Esophagus muscularis mucosa (tissue), 4 donors: ENCODE measurements at regions not wholly inside any gene's neighbourhood (a gene's known extent, or its start where the extent isn't known, plus 50 kb on each side); places are given as distances from the start of the nearest gene placed in this dataset.

ENCODE experiments used
- DNase-seq: peaks from one replicate; pipeline ENCODE4 v3.0.0-alpha.2; 2017; ENCODE audit errors: extremely low spot score
- H3K27ac ChIP-seq, 4 donors: fragments of 200-600 bp; sonication (generic); replicated peaks in 1 of 4; 1 replicate in 3 of 4; 2 replicates in 1 of 4; pipeline ENCODE4 v1.5.1; 2016 to 2019; ENCODE audit warnings: mild to moderate bottlenecking in 1 of 4
- H3K27me3 ChIP-seq, 4 donors: fragments of 200-600 bp; sonication (generic); one replicate each; pipeline versions ENCODE4 v1.5.1 to v1.6.0; 2016 to 2019
- H3K36me3 ChIP-seq, 4 donors: fragments of 200-600 bp; sonication (generic); one replicate each; pipeline ENCODE4 v1.5.1; 2016 to 2019
- H3K4me1 ChIP-seq, 4 donors: fragments of 200-600 bp; sonication (generic); one replicate each; pipeline ENCODE4 v1.5.1; 2016 to 2019
- H3K4me3 ChIP-seq, 4 donors: fragments of 200-600 bp; sonication (generic); 1 replicate in 2 of 4; 2 replicates in 2 of 4; pipeline ENCODE4 v1.5.1; 2016 to 2019; ENCODE audit warnings: mild to moderate bottlenecking in 4 of 4, moderate library complexity in 1 of 4
- H3K9me3 ChIP-seq, 4 donors: fragments of 200-600 bp; sonication (generic); 1 replicate in 3 of 4; 2 replicates in 1 of 4; pipeline ENCODE4 v1.5.1; 2016 to 2019
- CTCF ChIP-seq, 3 experiments: fragments of 200-600 bp in 2 of 3; fragments of 450-650 bp in 1 of 3; sonication (generic) in 2 of 3; IDR thresholded peaks; one replicate each; pipeline ENCODE4 v1.5.1; 2017 to 2019; ENCODE audit warnings: antibody characterized with exemption in 3 of 3, mild to moderate bottlenecking in 2 of 3, moderate library complexity in 1 of 3
- EP300 ChIP-seq: sonication (generic); formaldehyde crosslinking; IDR thresholded peaks from one replicate; pipeline ENCODE4 v1.6.1; 2017; ENCODE audit warnings: antibody characterized with exemption
- POLR2A ChIP-seq: fragments of 450-650 bp; IDR thresholded peaks from one replicate; pipeline ENCODE4 v1.6.1; 2017; ENCODE audit warnings: antibody characterized with exemption, moderate library complexity, mild to moderate bottlenecking, low read depth
- POLR2AphosphoS5 ChIP-seq, 2 donors: sonication (generic); formaldehyde crosslinking; IDR thresholded peaks; one replicate each; pipeline ENCODE4 v1.6.1; 2017; ENCODE audit warnings: antibody characterized with exemption in 2 of 2
- WGBS: methylation state at CpG from one replicate; pipeline ENCODE4 v1.1.5; 2018; 5-methylcytosine and 5-hydroxymethylcytosine counted together
- intact Hi-C: fragments of 100-400 bp; cut with DNase I; formaldehyde crosslinking; loops from one replicate; pipeline ENCODE4 v1.15.1; 2023

- Histone ChIP-seq H3K9me3 (no peaks in the 10 kb centered on the region), H3K27ac (peak overlapping the region; percentile 94 to 99 (median 97)), H3K4me1 (peaks cover 38 to 67% (median 55%) of the 10 kb centered on the region in 4 donors), H3K27me3 (no peaks in the 10 kb centered on the region), H3K4me3 (peak overlapping the region; percentile 63 to 66 (median 65)), H3K36me3 (no peaks in the 10 kb centered on the region)
- 5% methylated on average over 3 of the region's 49 CpGs for WGBS
- peak; percentile 25 for TF ChIP-seq POLR2A
- peak; percentile 54 to 83 for TF ChIP-seq POLR2AphosphoS5 (IDR thresholded peaks at IDR 0.05)
- TF ChIP-seq CTCF (IDR thresholded peaks at IDR 0.05), result no peak
- DNase-seq, result peak; percentile 94
- intact Hi-C loops, result loop anchor here (10.0 kb wide), 1 partner anchor 222 kb away; no protein-coding TSS in a partner anchor
These were observed 95.5 kb upstream of the ZMIZ1 start for GRCh38 chr10:78972947-78973900.

- no peak for TF ChIP-seq EP300
- TF ChIP-seq POLR2AphosphoS5 (IDR thresholded peaks at IDR 0.05), result peak in 1 of 2 donors; percentile 48
- no peak for TF ChIP-seq POLR2A
- TF ChIP-seq CTCF (IDR thresholded peaks at IDR 0.05), result peak in 1 of 3 experiments; percentile 44
- no peaks in the 10 kb centered on the region for H3K27me3 ChIP-seq
- H3K4me1 ChIP-seq, result peaks cover 38 to 60% (median 49%) of the 10 kb centered on the region in 4 donors
- no peaks in the 10 kb centered on the region for H3K36me3 ChIP-seq
- peak overlapping the region; percentile 94 to 99 (median 97) for H3K27ac ChIP-seq
- WGBS, result 3% methylated on average over 15 of the region's 42 CpGs
- DNase-seq, result no peak
- intact Hi-C loops, result loop anchor here (2.0 to 10.0 kb wide), 2 partner anchors 93 to 221 kb away; no protein-coding TSS in a partner anchor
- H3K9me3 ChIP-seq, result no peaks in the 10 kb centered on the region
- H3K4me3 ChIP-seq, result peak overlapping the region; percentile 63 to 66 (median 65)
These were observed 94.7 kb upstream of the ZMIZ1 start for GRCh38 chr10:78973901-78974616.

- no peaks in the 10 kb centered on the region for H3K36me3 ChIP-seq
- intact Hi-C loops, result loop anchor here (2.0 to 10.0 kb wide), 2 partner anchors 92 to 220 kb away; no protein-coding TSS in a partner anchor
- no peaks in the 10 kb centered on the region for H3K9me3 ChIP-seq
- H3K27ac ChIP-seq, result peak overlapping the region; percentile 94 to 99 (median 97)
- H3K27me3 ChIP-seq, result no peaks in the 10 kb centered on the region
- H3K4me3 ChIP-seq, result peak overlapping the region; percentile 63 to 66 (median 65)
- H3K4me1 ChIP-seq, result peaks cover 37 to 55% (median 47%) of the 10 kb centered on the region in 4 donors
- TF ChIP-seq POLR2AphosphoS5 (IDR thresholded peaks at IDR 0.05) (peak; percentile 67 to 69), EP300 (no peak), CTCF (IDR thresholded peaks at IDR 0.05) (peak; percentile 37 to 49 (median 37))
- DNase-seq, result peak; percentile 95
- 43% methylated on average over 15 of the region's 15 CpGs for WGBS
These were observed 94.0 kb upstream of the ZMIZ1 start for GRCh38 chr10:78974617-78975317.

GRCh38 chr10:78975926-78976325, 92.8 kb upstream of the ZMIZ1 start:
- DNase-seq, result no peak
- Histone ChIP-seq H3K27me3 (no peaks in the 10 kb centered on the region), H3K4me3 (no peak overlapping the region), H3K4me1 (peaks cover 40 to 60% (median 50%) of the 10 kb centered on the region in 4 donors), H3K36me3 (no peaks in the 10 kb centered on the region), H3K27ac (no peak overlapping the region), H3K9me3 (no peaks in the 10 kb centered on the region)
- TF ChIP-seq CTCF (IDR thresholded peaks at IDR 0.05) (no peak), POLR2A (no peak), EP300 (no peak)
- intact Hi-C loops, result loop anchor here (2.0 to 10.0 kb wide), 2 partner anchors 91 to 219 kb away; no protein-coding TSS in a partner anchor
- WGBS, result 97% methylated on average over 5 of the region's 5 CpGs
